HEK293 (cell line): ENCODE measurements at regions not wholly inside any gene's neighbourhood (a gene's known extent, or its start where the extent isn't known, plus 50 kb on each side); places are given as distances from the start of the nearest gene placed in this dataset.

Experiments
- TCF7L2 ChIP-seq: IDR thresholded peaks from 2 replicates; pipeline ENCODE4 v1.6.1; 2011; ENCODE audit warnings: low read depth, mild to moderate bottlenecking, inconsistent platforms, low read length, moderate library complexity, borderline replicate concordance
- ZNF266 ChIP-seq: fragments of 450-650 bp; formaldehyde crosslinking; IDR thresholded peaks from 2 replicates; pipeline ENCODE4 v1.5.1; 2016; ENCODE audit warnings: missing biosample characterization, missing genetic modification characterization, low read depth
- TF ChIP-seq, protein P1 (sequence below): fragments of 450-650 bp; formaldehyde crosslinking; IDR thresholded peaks from 2 replicates; pipeline ENCODE4 v1.5.1; 2016; ENCODE audit warnings: missing biosample characterization, missing genetic modification characterization

DNA sequence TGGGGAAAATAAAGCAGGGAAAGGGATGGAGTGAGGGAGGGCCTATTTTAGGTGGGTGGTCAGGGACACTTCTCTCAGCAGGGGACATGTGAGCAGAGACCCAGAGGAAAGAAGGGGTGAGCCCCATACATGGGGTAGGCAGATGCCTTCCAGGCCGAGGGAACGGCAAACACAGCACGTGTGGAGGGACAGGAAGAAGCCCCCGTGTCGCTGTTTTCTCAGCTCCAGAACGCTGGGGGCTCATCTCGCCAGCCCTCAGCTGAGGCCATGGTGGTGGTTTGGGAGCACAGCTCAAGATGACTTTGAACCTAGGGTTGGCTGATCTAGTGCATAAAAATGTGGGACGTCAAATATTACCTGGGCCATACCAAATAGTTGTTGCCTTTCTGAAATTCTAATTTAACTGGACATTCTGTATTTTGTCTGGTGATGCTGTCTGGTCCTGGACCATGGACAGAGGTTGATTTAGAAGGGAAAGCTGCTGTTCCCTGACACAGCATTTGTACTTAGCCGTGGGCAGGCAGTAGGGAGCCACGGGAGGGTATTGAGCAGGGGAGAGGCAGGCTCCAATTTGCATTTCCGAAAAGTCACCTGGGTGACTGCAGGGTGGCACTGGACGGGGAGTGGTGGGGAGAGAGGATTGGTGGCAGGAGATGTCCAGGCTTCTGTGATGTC is 53.1 kb upstream of the RUNX3 start:
- TF ChIP-seq, protein P1, sequence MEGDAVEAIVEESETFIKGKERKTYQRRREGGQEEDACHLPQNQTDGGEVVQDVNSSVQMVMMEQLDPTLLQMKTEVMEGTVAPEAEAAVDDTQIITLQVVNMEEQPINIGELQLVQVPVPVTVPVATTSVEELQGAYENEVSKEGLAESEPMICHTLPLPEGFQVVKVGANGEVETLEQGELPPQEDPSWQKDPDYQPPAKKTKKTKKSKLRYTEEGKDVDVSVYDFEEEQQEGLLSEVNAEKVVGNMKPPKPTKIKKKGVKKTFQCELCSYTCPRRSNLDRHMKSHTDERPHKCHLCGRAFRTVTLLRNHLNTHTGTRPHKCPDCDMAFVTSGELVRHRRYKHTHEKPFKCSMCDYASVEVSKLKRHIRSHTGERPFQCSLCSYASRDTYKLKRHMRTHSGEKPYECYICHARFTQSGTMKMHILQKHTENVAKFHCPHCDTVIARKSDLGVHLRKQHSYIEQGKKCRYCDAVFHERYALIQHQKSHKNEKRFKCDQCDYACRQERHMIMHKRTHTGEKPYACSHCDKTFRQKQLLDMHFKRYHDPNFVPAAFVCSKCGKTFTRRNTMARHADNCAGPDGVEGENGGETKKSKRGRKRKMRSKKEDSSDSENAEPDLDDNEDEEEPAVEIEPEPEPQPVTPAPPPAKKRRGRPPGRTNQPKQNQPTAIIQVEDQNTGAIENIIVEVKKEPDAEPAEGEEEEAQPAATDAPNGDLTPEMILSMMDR (tag by site-specific recombination) = no peak
- TF ChIP-seq TCF7L2 = no peak
- TF ChIP-seq ZNF266 = no peak
